NOMO-1 (cell line): ENCODE measurements at regions not wholly inside any gene's neighbourhood (a gene's known extent, or its start where the extent isn't known, plus 50 kb on each side); places are given as distances from the start of the nearest gene placed in this dataset.
A peak's percentile ranks its signal among the peaks of the same experiment; 100 is the strongest.
"Not testable (repeated sequence)": the region's sequence is repeated elsewhere in the genome, so short reads cannot be mapped to it uniquely, and the experiment has no call there.

Source experiments
- DNase-seq, 2 experiments: peaks; one replicate each; lab custom pipeline; 2025; ENCODE audit not compliant: unreplicated experiment in 2 of 2; lab: John Stamatoyannopoulos, UW

GRCh38 chr2:226118471-226119429 lies 680.9 kb downstream of the IRS1 start:
- peak; percentile 86 to 94 for DNase-seq

- no peak for DNase-seq
These were observed 682.0 kb downstream of the IRS1 start for GRCh38 chr2:226117510-226118065.

GRCh38 chr2:226116346-226116745 lies 683.3 kb downstream of the IRS1 start:
- DNase-seq: no peak

- DNase-seq: no peak
These were observed 683.8 kb downstream of the IRS1 start for GRCh38 chr2:226115832-226116200.

GRCh38 chr2:226115102-226115831 lies 684.4 kb downstream of the IRS1 start:
- DNase-seq: peak in 1 of 2 experiments; percentile 69

GRCh38 chr2:226114436-226114835 lies 685.2 kb downstream of the IRS1 start:
- no peak for DNase-seq

- DNase-seq: no peak
These were observed 699.6 kb downstream of the NYAP2 start for GRCh38 chr2:226098861-226099745.

GRCh38 chr2:226095058-226095457 lies 695.5 kb downstream of the NYAP2 start:
- no peak for DNase-seq

- DNase-seq: no peak
These were observed 693.9 kb downstream of the NYAP2 start for GRCh38 chr2:226093364-226093763.

GRCh38 chr2:226088366-226088674 lies 688.8 kb downstream of the NYAP2 start:
- no peak for DNase-seq

GRCh38 chr2:226087505-226088365 lies 688.2 kb downstream of the NYAP2 start:
- no peak for DNase-seq

- DNase-seq: no peak
These were observed 687.5 kb downstream of the NYAP2 start for GRCh38 chr2:226087051-226087450.

- DNase-seq: no peak
These were observed 686.7 kb downstream of the NYAP2 start for GRCh38 chr2:226086190-226086589.

GRCh38 chr2:226085425-226085824 lies 685.9 kb downstream of the NYAP2 start:
- not testable (repeated sequence) for DNase-seq

- no peak for DNase-seq
These were observed 680.8 kb downstream of the NYAP2 start for GRCh38 chr2:226080334-226080733.

GRCh38 chr2:226079671-226080181 lies 680.2 kb downstream of the NYAP2 start:
- no peak for DNase-seq

- no peak for DNase-seq
These were observed 679.7 kb downstream of the NYAP2 start for GRCh38 chr2:226079196-226079595.

- no peak for DNase-seq
These were observed 679.2 kb downstream of the NYAP2 start for GRCh38 chr2:226078666-226079065.

GRCh38 chr2:226077841-226078240 lies 678.3 kb downstream of the NYAP2 start:
- DNase-seq: no peak

- DNase-seq: no peak
These were observed 677.5 kb downstream of the NYAP2 start for GRCh38 chr2:226077031-226077430.
